A549 (cell line): ENCODE measurements at regions not wholly inside any gene's neighbourhood (a gene's known extent, or its start where the extent isn't known, plus 50 kb on each side); places are given as distances from the start of the nearest gene placed in this dataset.

Source experiments
- ATAC-seq, 2 experiments: fragments of 200-7000 bp in 1 of 2; fragments of >200 bp in 1 of 2; cut with Nextera tagmentation in 1 of 2; cut with Tn5 transposase in 1 of 2; 3 replicates each; pipeline versions ENCODE4 v1.8.0 to v1.9.1; 2018 to 2020; ENCODE audit warnings: mild to moderate bottlenecking in 1 of 2, moderate library complexity in 1 of 2
- CTCF ChIA-PET: fragments of 300-600 bp; sonication (Branson Sonifier 250); formaldehyde crosslinking; extraction: SDS; loops from one replicate; lab custom pipeline; 2021; ENCODE audit warnings: antibody characterized with exemption, inconsistent platforms; lab: Yijun Ruan, JAX
- POLR2A ChIA-PET: fragments of 350-600 bp; formaldehyde crosslinking; extraction: SDS; loops from one replicate; lab custom pipeline; 2021; ENCODE audit warnings: antibody characterized with exemption, inconsistent platforms; lab: Yijun Ruan, JAX
- DNase-seq, 2 experiments: peaks; one replicate each; pipeline versions ENCODE4 v3.0.0 to v3.0.0-alpha.2; 2011 to 2016; ENCODE audit warnings: low read depth in 1 of 2, low spot score in 1 of 2
- FAIRE-seq: peaks from 2 replicates; lab custom pipeline; 2011; peaks lifted over from hg19 to GRCh38; lab: Jason Lieb, UNC
- H3K27ac ChIP-seq, 2 experiments: fragments of >200 bp; sonication (Bioruptor Twin); formaldehyde crosslinking; 3 replicates each; pipeline ENCODE4 v1.5.1; 2016 to 2017
- H3K4me1 ChIP-seq: fragments of >200 bp; sonication (Bioruptor Twin); formaldehyde crosslinking; 3 replicates; pipeline ENCODE4 v1.6.1; 2016
- H3K4me2 ChIP-seq: fragments of >200 bp; sonication (Bioruptor Twin); formaldehyde crosslinking; 3 replicates; pipeline ENCODE4 v1.6.1; 2016
- H3K4me3 ChIP-seq: fragments of >200 bp; sonication (Bioruptor Twin); formaldehyde crosslinking; 3 replicates; pipeline ENCODE4 v1.5.1; 2016
- H3K9me3 ChIP-seq: fragments of >200 bp; sonication (Bioruptor Twin); formaldehyde crosslinking; 3 replicates; pipeline ENCODE4 v1.6.1; 2016
- BHLHE40 ChIP-seq: IDR thresholded peaks from 2 replicates; pipeline ENCODE4 v1.6.1; 2012; ENCODE audit warnings: low read depth, low read length, inconsistent platforms
- CHD2 ChIP-seq: fragments of 150-350 bp; IDR thresholded peaks from 2 replicates; pipeline ENCODE4 v1.6.1; 2014; ENCODE audit warnings: low read length; ENCODE audit not compliant: partially characterized antibody
- EHMT2 ChIP-seq: fragments of 200-600 bp; sonication (generic); IDR thresholded peaks from 2 replicates; pipeline ENCODE4 v1.6.1; 2016; ENCODE audit warnings: antibody characterized with exemption, low read depth, mild to moderate bottlenecking, moderate library complexity
- HEYL ChIP-seq: fragments of 250-450 bp; sonication (Bioruptor Pico); IDR thresholded peaks from 2 replicates; pipeline ENCODE4 v1.8.0; 2021; ENCODE audit warnings: mild to moderate bottlenecking, moderate library complexity
- HOXB5 ChIP-seq: fragments of 250-450 bp; sonication (Bioruptor Pico); IDR thresholded peaks from 2 replicates; pipeline ENCODE4 v1.5.0; 2020; ENCODE audit warnings: mild to moderate bottlenecking, moderate library complexity
- KDM1A ChIP-seq: fragments of 200-600 bp; sonication (generic); IDR thresholded peaks from 2 replicates; pipeline ENCODE4 v1.6.1; 2016; ENCODE audit warnings: low read depth, mild to moderate bottlenecking
- KDM5A ChIP-seq: fragments of 200-600 bp; sonication (generic); IDR thresholded peaks from 2 replicates; pipeline ENCODE4 v1.6.1; 2016; ENCODE audit warnings: antibody characterized with exemption, mild to moderate bottlenecking
- MAZ ChIP-seq: fragments of 150-350 bp; IDR thresholded peaks from 2 replicates; pipeline ENCODE4 v1.6.1; 2014; ENCODE audit warnings: antibody characterized with exemption, low read depth, low read length, borderline replicate concordance
- PHF8 ChIP-seq: fragments of 200-600 bp; sonication (generic); IDR thresholded peaks from 2 replicates; pipeline ENCODE4 v1.6.1; 2016; ENCODE audit warnings: low read depth, mild to moderate bottlenecking, antibody characterized with exemption, moderate library complexity, borderline replicate concordance
- RARB ChIP-seq: fragments of 250-450 bp; sonication (Bioruptor Pico); IDR thresholded peaks from 2 replicates; pipeline ENCODE4 v1.8.0; 2021; ENCODE audit warnings: mild to moderate bottlenecking, moderate library complexity
- RCOR1 ChIP-seq: fragments of 150-350 bp; IDR thresholded peaks from 2 replicates; pipeline ENCODE4 v1.6.1; 2014; ENCODE audit warnings: antibody characterized with exemption, low read length, low read depth
- TP53 ChIP-seq: fragments of 250-450 bp; sonication (Bioruptor Pico); IDR thresholded peaks from 2 replicates; pipeline ENCODE4 v1.5.0; 2021; ENCODE audit warnings: mild to moderate bottlenecking, moderate library complexity
- ZC3H11A ChIP-seq: fragments of 450-650 bp; IDR thresholded peaks from 2 replicates; pipeline ENCODE4 v1.6.1; 2014; ENCODE audit warnings: antibody characterized with exemption, mild to moderate bottlenecking
- ZSCAN20 ChIP-seq: fragments of 250-450 bp; sonication (Bioruptor Pico); IDR thresholded peaks from 2 replicates; pipeline ENCODE4 v1.8.0; 2022; ENCODE audit warnings: mild to moderate bottlenecking, moderate library complexity
- WGBS: methylation state at CpG from one replicate; pipeline ENCODE4 v1.1.6; 2017; ENCODE audit errors: missing lambda C conversion rate; 5-methylcytosine and 5-hydroxymethylcytosine counted together
- TF ChIP-seq, protein P1 (sequence below): fragments of 450-650 bp; IDR thresholded peaks from 2 replicates; pipeline ENCODE4 v1.6.1; 2014; ENCODE audit warnings: antibody characterized with exemption
- TF ChIP-seq, protein P2 (sequence below): fragments of 250-450 bp; sonication (Bioruptor Pico); IDR thresholded peaks from 2 replicates; pipeline ENCODE4 v1.5.0; 2021; ENCODE audit warnings: mild to moderate bottlenecking, moderate library complexity, borderline replicate concordance
- TF ChIP-seq, protein P3 (sequence below): fragments of >200 bp; sonication (Bioruptor Twin); formaldehyde crosslinking; IDR thresholded peaks from 3 replicates; pipeline ENCODE4 v1.6.1; 2016
- TF ChIP-seq, protein P4 (sequence below): IDR thresholded peaks from 2 replicates; pipeline ENCODE4 v1.6.1; 2012
- TF ChIP-seq, protein P5 (sequence below): IDR thresholded peaks from 2 replicates; pipeline ENCODE4 v1.6.1; 2012

DNA sequence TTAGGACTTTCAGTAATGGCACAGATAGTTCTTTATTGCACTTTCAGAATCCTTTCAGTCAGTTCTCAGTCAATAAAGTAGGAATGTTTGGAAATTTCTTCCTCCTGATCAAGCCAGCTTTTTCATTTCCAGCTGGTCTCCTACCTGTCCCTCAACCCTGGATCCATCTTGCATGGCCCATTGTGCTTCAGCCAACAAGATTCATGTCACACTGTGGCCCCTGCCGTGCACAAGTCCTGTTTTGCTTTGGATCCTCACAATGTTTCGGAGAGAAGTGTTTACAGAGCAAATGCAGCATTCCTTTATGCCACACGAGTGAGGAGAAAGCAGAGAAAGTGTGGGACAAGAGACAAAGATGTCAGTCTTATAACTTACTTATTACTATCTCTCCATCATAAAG lies 1694.7 kb upstream of the LRRTM3 start (continued):
- TF ChIP-seq TP53 (no peak), RARB (no peak)

DNA sequence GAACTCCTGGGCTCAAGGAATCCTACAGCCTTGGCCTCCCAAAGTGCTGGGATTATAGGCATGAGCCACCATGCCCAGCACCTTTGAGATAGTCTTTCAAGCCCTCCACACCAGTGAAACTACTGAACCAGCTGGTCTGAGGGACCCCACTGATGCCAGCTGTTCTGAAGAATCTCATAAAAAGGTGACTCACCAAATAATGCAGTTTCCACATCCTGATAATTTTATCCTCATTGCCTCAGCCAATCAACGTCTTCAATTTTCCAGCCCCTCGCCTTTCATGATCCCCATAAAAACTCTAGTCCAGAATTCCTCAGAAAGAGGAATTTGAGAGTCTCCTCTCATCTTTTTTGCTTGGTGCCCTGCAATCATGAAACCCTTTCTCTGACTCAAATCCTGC lies 1691.6 kb upstream of the LRRTM3 start:
- Histone ChIP-seq H3K4me1 (no peaks in the 10 kb centered on the region), H3K9me3 (no peaks in the 10 kb centered on the region), H3K27ac (no peak overlapping the region), H3K4me2 (no peak overlapping the region), H3K4me3 (no peak overlapping the region)
- CTCF ChIA-PET: no interaction called here
- TF ChIP-seq TP53: no peak
- TF ChIP-seq MAZ: no peak
- no peak for TF ChIP-seq KDM5A
- TF ChIP-seq, protein P1, sequence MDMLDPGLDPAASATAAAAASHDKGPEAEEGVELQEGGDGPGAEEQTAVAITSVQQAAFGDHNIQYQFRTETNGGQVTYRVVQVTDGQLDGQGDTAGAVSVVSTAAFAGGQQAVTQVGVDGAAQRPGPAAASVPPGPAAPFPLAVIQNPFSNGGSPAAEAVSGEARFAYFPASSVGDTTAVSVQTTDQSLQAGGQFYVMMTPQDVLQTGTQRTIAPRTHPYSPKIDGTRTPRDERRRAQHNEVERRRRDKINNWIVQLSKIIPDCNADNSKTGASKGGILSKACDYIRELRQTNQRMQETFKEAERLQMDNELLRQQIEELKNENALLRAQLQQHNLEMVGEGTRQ: no peak
- TF ChIP-seq EHMT2: no peak
- no peak for TF ChIP-seq HOXB5 (CRISPR knock-in tag)
- no peak for TF ChIP-seq BHLHE40
- TF ChIP-seq HEYL (CRISPR knock-in tag): no peak
- TF ChIP-seq, protein P2, sequence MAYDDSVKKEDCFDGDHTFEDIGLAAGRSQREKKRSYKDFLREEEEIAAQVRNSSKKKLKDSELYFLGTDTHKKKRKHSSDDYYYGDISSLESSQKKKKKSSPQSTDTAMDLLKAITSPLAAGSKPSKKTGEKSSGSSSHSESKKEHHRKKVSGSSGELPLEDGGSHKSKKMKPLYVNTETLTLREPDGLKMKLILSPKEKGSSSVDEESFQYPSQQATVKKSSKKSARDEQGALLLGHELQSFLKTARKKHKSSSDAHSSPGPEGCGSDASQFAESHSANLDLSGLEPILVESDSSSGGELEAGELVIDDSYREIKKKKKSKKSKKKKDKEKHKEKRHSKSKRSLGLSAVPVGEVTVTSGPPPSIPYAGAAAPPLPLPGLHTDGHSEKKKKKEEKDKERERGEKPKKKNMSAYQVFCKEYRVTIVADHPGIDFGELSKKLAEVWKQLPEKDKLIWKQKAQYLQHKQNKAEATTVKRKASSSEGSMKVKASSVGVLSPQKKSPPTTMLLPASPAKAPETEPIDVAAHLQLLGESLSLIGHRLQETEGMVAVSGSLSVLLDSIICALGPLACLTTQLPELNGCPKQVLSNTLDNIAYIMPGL: no peak
- TF ChIP-seq, protein P3, sequence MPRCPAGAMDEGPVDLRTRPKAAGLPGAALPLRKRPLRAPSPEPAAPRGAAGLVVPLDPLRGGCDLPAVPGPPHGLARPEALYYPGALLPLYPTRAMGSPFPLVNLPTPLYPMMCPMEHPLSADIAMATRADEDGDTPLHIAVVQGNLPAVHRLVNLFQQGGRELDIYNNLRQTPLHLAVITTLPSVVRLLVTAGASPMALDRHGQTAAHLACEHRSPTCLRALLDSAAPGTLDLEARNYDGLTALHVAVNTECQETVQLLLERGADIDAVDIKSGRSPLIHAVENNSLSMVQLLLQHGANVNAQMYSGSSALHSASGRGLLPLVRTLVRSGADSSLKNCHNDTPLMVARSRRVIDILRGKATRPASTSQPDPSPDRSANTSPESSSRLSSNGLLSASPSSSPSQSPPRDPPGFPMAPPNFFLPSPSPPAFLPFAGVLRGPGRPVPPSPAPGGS: no peak
- no peak for TF ChIP-seq ZC3H11A
- TF ChIP-seq, protein P4, sequence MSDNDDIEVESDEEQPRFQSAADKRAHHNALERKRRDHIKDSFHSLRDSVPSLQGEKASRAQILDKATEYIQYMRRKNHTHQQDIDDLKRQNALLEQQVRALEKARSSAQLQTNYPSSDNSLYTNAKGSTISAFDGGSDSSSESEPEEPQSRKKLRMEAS: no peak
- TF ChIP-seq PHF8: no peak
- no peak for TF ChIP-seq ZSCAN20 (CRISPR knock-in tag)
- no peak for DNase-seq
- WGBS: 47% methylated on average over 2 of the region's 2 CpGs
- FAIRE-seq: no peak
- POLR2A ChIA-PET: no interaction called here
- ATAC-seq: no peak

DNA sequence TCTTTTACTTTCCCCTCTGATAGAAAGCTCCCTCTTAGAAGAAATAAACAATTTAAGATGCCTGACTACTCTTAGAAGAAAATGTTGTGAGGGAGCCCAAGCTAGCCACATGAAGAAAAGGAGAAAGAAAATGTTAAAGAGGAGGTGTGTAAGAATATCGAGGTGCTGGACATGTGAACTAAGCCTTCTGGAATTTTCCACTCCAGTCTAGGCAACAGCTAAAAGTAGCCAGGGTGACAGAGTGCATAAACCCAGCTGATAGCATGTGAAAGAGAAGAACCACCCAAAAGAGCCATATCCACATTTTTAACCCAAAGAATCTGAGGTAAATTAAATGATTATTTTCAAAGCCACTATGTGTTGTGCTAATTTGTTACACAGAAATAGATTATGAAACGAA lies 1690.6 kb upstream of the LRRTM3 start:
- TF ChIP-seq PHF8 (no peak), CHD2 (no peak), EHMT2 (no peak), KDM1A (no peak), RCOR1 (no peak), RARB (no peak)
- TF ChIP-seq, protein P2: no peak
- TF ChIP-seq, protein P5, sequence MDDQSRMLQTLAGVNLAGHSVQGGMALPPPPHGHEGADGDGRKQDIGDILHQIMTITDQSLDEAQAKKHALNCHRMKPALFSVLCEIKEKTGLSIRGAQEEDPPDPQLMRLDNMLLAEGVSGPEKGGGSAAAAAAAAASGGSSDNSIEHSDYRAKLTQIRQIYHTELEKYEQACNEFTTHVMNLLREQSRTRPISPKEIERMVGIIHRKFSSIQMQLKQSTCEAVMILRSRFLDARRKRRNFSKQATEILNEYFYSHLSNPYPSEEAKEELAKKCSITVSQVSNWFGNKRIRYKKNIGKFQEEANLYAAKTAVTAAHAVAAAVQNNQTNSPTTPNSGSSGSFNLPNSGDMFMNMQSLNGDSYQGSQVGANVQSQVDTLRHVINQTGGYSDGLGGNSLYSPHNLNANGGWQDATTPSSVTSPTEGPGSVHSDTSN: no peak
- ATAC-seq: no peak
- H3K4me3 ChIP-seq: no peak overlapping the region
- CTCF ChIA-PET: no interaction called here
- POLR2A ChIA-PET: no interaction called here
- WGBS: 4% methylated on average over 2 of the region's 2 CpGs
- H3K4me2 ChIP-seq: no peak overlapping the region
- H3K4me1 ChIP-seq: no peaks in the 10 kb centered on the region
- H3K9me3 ChIP-seq: no peaks in the 10 kb centered on the region
- no peak overlapping the region for H3K27ac ChIP-seq
- FAIRE-seq: no peak
- DNase-seq: no peak
